GM20431 (cell line): ENCODE measurements at regions not wholly inside any gene's neighbourhood (a gene's known extent, or its start where the extent isn't known, plus 50 kb on each side); places are given as distances from the start of the nearest gene placed in this dataset.

Experiments
- in situ Hi-C: fragments of 300-500 bp; cut with MseI, MboI; formaldehyde crosslinking; loops from one replicate; pipeline ENCODE4 v1.15.0; 2020; ENCODE audit warnings: low sequenced_read_pairs; ENCODE audit not compliant: unreplicated experiment

DNA sequence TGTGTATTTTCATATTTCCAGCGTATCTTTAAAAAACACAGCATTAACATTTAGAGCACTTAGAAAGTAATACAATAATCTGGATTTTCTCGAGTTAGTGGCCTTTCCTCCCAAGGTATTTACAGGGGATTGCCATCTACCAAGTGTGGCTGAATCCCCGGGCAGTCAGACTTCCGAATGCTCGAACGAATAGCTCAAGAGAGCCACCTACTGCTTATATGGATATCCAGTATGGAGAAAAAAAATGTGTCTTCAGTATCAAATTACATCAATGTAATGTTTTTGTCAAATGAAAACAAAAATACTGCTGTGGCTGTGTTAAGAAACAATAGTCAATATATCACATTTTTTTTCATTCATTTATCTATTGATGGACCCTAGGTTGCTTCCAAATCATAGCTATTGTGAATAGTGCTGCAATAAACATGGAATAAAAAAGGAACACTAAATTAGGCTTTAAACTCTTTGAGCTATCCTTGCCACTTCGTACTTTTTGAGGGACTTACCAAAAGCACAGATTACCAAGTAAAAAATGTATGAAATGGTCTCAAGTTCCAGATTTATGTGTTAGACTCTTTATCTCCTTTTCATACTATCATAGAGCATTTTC, 654.5 kb upstream of the PTCHD4 start:
- in situ Hi-C loops = loop anchor here (25.0 kb wide), 1 partner anchor 978 kb away; the partner anchor contains the start of gene OPN5

DNA sequence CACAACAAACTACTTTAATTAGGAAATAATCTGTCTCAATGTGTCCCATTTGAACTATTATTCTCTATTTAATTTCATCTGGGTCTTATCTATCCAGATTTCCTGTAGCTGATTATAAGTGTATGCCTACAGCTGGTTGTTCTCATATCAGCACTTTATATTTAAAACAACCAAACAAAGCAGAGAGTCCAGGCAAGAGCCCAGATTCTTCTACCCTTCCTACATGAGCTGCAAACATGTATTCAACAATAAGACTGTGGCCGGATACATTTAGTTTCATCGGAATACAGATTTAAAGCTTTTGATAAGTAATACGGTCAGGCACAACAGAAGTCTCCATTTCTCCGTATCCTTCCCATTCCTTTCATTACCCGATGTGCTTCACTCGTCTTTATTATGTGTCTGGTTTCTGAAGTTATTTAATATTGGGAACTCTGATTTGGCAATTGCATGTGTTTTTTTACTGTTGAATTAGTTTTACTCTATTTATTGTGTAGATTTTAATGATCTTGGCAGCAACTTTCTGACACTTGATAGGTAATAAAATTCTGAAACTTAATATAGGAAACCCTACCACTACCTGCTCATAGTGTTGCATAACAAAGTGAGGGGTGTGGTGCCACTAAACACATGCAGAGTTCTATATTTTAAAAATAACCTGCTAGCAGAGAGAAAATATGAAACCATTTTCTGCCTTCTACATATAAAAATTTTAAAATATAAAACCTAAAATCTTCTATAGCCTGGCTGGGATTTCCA, 653.5 kb upstream of the PTCHD4 start:
- in situ Hi-C loops = loop anchor here (25.0 kb wide), 1 partner anchor 977 kb away; the partner anchor contains the start of gene OPN5

DNA sequence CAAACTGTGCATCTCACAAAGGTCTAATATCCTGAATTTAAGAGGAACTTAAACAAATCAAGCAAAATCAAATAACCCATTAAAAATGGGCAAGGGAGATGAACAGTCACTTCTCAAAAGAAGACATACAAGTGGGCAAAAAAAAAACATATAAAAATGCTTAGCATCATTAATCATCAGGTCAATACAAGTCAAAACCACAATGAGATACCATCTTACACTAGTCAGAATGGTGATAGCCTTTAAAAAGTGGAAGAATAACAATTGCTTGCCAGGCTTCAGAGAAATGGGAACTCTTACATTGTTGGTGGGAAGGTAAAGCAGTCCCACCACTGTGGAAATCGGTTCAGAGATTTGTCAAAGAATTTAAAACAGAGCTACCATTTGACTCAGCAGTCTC, 646.7 kb upstream of the PTCHD4 start:
- in situ Hi-C loops = loop anchor here (25.0 kb wide), 1 partner anchor 970 kb away; the partner anchor contains the start of gene OPN5

DNA sequence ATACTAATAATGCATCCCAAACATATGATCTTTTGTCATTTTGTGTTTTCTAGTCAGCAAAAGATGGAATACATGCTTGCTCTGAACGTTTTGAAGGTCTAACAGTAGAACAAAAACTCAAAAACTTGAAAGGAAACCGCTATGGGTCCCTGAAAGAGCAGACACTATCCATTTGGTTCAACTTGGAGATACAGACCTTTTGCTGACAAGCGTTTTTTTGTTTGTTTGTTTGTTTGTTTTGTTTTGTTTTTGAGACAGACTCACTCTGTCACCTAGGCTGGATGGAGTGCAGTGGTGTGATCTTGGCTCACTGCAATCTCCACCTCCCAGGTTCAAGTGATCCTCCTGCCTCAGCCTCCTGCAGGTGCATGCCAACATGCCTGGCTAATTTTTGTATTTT, 644.3 kb upstream of the PTCHD4 start:
- in situ Hi-C loops = loop anchor here (25.0 kb wide), 1 partner anchor 968 kb away; the partner anchor contains the start of gene OPN5

DNA sequence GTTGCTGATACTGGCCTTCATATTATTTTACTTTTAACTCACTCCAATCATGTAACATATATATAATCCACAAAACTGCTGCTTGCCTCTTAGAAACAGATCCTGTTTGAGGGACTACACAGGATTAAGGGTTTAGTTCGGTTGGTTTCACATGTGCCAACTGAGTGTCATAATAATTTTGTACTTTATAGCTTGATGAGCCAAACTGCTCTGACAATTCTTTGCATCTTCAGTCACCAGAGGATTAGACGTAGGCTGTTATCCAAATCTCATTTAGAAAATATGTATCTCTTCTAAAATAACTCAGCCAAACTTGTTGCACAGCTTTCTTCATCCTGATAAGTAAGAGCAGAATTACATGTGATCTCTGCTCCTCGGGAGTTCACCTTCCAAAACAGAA, 643.6 kb upstream of the PTCHD4 start:
- in situ Hi-C loops = loop anchor here (25.0 kb wide), 1 partner anchor 967 kb away; the partner anchor contains the start of gene OPN5

DNA sequence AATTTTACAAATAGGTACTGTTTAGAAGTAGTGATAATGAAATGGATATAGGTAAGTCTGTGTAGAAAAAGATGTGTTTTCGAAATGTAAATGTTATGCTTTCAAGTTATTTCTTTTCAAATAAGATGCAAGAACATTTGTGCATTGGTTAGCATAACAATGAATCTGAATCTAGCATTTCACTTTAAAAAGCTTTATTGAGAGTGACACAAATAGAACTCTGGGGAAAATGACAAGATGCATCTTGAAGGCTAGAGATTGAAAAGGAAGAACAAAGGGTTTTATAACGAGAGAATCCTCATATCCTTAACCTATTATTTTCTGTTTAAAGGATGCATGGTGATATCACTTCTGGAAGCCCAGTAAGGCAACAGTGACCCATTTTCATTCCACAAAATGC, 639.9 kb upstream of the PTCHD4 start:
- in situ Hi-C loops = loop anchor here (25.0 kb wide), 1 partner anchor 964 kb away; the partner anchor contains the start of gene OPN5

DNA sequence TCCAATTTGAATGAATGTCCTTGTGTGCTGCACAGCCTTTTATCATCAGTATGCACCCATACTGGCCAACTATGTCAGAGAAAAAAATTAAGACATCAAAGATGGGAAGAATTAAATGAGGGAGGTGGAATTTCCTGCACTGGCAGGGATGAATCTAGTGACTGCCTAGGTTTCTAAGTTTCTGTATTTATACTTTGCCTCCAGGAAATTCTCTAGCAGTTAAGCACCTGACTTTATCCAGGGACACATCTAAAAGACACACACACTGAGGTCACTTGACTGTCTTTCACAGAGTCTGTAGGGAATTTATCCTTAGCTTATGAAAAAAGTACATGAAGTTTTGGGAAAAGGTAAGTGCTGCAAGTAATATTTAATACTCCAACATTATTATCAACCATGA, 636.5 kb upstream of the PTCHD4 start:
- in situ Hi-C loops = no loop called here

DNA sequence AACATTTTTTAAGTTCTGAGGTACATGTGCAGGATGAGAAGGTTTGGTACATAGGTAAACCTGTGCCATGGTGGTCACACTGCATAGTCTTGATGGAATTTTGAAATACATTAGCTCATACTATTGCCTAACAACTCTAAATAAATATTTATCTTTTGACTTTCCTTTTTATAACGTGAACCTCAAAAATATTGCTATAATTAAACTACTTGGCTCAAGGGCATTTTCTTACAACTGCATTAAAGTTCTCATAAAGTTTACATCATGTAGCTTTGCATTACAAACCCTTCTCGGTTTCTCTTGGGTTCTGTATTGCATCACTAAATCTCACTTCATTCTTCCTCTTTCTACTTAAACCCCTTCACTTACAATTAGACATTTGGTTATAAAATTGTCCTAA, 636.0 kb upstream of the PTCHD4 start:
- in situ Hi-C loops = no loop called here

DNA sequence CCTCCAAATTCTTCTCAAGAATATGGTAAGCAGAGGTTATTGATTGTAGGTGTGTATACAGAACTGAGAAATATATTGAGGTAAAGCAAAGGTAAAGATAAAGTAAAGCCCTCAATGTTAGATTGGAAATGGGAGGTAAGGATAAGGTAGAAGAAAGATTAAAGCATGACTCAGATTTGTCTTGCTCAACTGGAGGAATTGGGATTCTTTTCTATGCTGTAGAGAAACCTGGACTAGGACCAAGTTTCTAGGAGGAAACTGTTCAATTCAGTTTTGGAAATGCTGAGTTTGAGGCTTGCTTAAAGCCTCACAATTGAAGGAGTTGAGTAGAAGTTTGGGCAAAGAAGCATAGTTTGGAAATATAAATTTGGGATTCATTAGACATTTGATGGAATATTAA, 634.0 kb upstream of the PTCHD4 start:
- in situ Hi-C loops = no loop called here

DNA sequence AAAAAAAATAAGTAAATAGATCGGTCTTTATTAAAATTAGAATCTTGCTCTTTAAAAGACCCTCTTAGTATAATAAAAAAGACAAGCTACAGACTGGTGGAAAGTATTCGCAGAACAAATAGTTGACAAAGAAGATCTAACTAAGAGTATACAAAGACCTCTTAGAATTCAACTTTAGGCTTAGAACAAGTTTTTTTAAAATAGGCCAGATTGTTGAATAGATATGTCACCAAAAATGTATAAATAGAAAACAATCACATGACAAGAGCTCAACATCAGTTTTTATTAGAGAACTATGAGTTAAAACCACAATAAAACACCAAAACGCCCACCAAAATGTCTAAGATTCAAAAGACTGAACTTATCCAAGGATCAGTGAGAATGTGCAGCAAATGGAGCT, 632.7 kb upstream of the PTCHD4 start:
- in situ Hi-C loops = no loop called here

DNA sequence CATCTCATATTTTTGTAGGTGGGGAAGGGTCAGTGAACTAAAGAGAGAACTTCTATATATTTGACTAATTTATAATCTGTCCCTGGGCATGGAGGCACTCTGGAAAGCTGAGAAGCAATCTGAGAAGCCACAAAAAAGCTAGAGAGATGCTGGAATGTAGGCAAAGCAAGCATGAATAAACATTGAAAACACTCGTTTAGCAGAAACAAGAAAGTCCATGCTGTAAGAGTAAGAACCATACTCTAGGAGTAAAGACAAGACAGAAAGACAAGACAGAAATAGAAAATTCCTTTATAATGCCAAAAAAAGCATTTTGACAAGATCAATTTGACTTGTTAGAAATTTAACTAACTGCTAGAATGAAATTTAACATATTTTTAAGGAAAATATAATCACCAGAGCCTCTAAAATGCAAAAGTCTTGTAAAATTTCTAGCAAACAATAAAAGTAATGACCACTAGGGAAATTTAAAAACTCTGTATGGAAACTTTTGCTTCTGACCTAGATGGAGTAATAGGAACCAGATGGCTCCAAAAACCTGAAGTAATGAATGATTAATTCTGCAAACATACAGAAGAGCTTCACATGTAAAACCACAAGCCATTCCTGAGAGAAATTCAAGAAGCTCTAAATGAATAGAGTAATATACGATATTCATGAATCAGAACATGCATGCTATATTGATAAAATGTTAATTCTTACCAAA, 625.7 kb upstream of the PTCHD4 start:
- in situ Hi-C loops = no loop called here

DNA sequence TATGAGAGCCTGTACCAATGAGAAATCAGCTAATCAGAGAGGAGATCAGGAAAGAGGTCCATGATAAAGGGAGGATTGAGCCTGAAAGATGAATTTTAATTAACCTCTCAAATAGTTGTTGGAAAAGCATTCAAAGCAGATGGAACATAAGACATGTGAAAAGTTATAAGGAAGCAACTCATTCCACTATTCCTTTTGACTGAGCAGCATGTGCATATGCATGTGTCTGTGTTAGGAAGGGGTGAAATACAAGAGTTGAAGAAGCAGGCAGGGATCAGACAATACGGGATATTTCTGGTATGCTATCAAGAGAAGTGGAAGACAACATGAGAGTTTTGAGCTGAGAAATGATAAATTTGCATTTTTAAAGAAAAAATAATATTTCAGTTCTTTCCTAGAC, 624.8 kb upstream of the PTCHD4 start:
- in situ Hi-C loops = no loop called here

DNA sequence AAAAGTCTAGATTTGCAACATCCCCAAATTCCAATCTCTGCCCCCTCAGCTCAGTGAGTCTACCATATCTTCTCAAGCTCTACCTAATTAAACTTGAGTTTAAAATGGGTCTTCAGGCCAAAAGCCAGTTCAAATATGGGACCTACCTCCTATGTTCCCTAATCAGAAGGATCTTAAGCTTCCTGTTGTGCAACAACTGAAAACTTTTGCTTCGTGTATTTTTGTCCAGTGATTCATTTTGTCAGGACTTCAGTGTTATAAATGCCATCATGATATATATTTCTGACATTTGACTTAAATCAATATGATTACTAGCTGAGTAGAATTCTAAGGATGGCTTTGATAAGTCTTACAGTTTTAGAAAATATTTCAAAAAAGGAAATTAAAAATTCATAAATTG, 622.6 kb upstream of the PTCHD4 start:
- in situ Hi-C loops = no loop called here

DNA sequence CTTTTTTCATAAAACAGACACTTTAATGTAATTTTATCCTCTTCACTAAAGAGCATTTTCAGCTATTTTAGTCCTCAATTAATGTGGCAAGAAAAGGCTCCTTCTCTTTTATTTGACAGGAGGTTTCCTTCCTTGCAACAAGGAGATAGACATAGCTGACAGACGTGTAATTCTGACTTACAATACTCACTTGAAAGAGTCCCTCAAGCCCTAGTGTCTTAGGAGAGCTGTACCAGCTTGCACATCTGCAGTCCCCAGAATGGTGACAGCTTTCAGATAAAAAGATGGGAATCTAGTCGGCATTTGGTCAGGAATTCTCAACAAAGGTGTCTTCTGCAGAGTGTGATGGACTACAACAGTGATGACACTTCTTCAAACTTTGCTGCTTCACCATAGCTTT, 603.7 kb upstream of the PTCHD4 start:
- in situ Hi-C loops = no loop called here

DNA sequence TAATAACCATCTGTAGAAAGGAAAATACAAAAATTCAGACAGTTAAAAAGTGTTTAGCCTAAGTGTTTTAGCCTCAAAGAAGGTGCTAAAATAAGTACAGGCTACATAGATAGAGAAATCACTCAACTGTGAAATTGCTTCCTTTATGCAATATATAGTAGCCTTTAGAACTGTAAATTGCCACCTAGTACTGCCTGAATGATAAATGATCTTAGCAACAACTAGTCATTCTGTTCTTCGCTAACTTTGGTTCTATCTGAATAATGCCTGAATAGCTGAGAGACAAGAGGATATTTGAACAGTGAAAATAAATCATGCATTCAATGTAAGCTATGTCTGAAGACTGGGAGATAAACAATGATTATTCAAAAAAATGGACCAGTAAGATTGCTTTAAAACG, 603.3 kb upstream of the PTCHD4 start:
- in situ Hi-C loops = no loop called here

DNA sequence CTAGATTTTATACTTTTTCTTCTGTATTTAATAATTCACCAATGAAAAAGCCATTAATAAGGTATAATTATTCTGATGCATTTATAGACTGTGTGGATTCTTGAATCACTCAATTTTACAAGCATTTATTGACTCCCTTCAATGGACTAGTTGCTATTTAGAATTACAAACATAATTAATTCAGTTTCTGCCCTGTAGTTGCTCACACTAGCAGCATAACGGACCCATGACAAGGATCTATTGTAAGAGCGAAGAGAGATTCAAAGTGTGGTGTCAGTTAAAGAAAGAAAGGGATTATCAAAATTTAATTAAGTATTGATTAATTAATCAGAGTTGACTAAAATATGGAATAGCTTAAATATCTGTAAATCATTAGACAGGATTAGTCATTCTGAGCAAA, 602.6 kb upstream of the PTCHD4 start:
- in situ Hi-C loops = no loop called here

DNA sequence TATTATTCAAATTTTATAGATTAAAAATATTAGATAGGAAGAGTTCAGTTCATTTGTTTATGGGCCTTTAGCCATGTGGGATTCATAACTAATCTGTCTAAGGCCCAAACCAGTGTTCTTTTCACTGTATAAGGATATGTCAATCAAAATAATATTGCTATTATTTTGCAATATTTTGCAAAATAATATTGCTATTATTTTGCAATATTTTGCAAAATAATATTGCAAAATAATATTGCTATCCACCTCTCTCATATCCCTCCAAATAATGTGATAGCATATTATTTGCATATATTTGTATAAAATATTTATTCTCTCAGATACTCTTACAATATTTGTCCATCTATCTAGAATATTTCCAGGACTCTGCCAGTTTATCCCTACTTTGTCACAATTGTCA, 595.3 kb upstream of the PTCHD4 start:
- in situ Hi-C loops = no loop called here

DNA sequence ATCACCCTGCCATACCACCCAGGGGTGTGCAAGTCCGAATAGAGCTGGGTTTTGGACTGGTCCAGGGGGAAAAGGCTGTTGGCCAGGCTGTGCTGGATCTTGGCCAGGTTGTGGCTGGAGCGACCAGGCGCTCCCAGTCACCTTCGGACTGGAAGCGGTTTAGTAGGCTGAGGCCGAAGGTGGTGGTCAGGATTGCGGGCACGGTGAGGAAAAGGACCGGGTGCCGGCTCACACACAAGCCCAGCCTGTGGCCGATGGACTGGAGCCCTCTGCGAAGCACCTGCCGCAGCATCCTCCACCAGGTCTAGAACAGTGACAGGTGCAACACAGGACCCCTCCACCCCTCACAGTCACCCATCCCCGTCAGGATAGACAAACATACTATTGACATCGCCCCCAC, 590.6 kb upstream of the PTCHD4 start:
- in situ Hi-C loops = no loop called here

DNA sequence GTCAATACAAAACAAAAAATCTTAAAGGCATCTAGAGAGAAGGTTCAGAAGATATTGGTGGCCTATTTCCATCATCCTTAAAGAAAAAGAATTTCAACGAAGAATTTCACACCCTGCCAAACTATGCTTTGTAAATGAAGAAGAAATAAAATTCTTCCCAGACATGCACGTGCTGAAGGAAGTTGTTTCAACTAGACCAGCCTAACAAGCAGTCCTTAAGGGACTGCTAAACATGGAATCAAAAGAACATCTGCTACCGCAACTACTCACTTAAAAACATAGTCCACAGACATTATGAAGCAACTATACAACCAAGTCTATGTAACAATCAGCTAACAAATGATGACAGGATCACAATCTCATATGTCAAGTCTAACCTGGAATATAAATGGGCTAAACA, 584.9 kb upstream of the PTCHD4 start:
- in situ Hi-C loops = no loop called here

DNA sequence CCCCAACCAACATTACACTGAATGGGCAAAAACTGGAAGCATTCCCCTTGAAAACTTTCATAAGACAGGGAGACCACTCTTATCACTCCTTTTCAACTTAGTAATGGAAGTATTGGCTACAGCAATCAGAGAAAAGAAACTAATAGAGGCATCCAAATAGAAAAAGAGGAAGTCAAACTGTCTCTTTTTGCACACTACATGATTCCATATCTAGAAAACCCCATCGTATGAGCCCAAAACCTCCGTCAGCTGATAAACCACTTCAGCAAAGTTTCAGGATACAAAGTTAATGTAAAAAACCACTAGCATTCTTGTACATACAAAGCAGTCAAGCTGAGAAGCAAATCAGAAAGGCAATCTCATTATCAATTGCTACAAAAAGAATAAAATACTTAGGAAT, 580.4 kb upstream of the PTCHD4 start:
- in situ Hi-C loops = no loop called here

DNA sequence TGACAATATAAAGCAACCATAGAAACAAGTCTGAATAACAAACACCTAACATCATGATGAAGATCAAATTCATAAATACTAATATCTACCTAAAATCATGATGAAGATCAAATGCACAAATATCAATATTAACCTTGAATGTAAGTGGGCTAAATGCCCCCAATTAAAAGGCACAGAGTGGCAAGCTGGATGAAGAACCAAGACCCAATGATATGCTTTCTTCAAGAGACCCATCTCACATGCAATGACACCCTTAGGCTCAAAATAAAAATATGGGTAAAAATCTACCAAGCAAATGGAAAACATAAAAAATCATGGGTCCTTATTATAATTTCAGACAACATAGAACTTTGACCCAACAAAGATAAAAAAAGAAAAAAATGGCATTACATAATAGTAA, 578.5 kb upstream of the PTCHD4 start:
- in situ Hi-C loops = no loop called here
